Naive thymus-derived CD8-positive, alpha-beta T cell (primary cell): ENCODE measurements at regions not wholly inside any gene's neighbourhood (a gene's known extent, or its start where the extent isn't known, plus 50 kb on each side); places are given as distances from the start of the nearest gene placed in this dataset.

Experiments used
- ATAC-seq, 2 donors: fragments of 150-1000 bp; cut with Tn5 transposase in 1 of 2; sonication (Bioruptor Pico), chemical (Tn5 transposase) in 1 of 2; 1 replicate in 1 of 2; 2 replicates in 1 of 2; pipeline ENCODE4 v1.10.0; 2021; ENCODE audit warnings: mild to moderate bottlenecking in 2 of 2, moderate library complexity in 2 of 2
- POLR2A ChIA-PET: fragments of 350-600 bp; sonication (Branson Sonifier 250); formaldehyde crosslinking; loops from one replicate; lab custom pipeline; 2021; ENCODE audit warnings: antibody characterized with exemption; lab: Charles Lee
- DNase-seq, 10 donors: peaks; one replicate each; pipeline versions ENCODE4 v3.0.0 to v3.0.0-alpha.2; 2020 to 2022
- H3K27ac Mint-ChIP-seq, 10 donors: one replicate each; pipeline ENCODE4 v1.8.0; 2020 to 2022; ENCODE audit warnings: mild to moderate bottlenecking in 10 of 10, mixed read lengths in 10 of 10, moderate library complexity in 4 of 10, inconsistent platforms in 1 of 10
- H3K27me3 Mint-ChIP-seq, 5 donors: one replicate each; pipeline ENCODE4 v1.8.0; 2021 to 2022; ENCODE audit warnings: mixed read lengths in 5 of 5
- H3K36me3 Mint-ChIP-seq, 3 donors: one replicate each; pipeline ENCODE4 v1.8.0; 2020 to 2022; ENCODE audit warnings: mixed read lengths in 3 of 3, mild to moderate bottlenecking in 2 of 3, inconsistent platforms in 1 of 3
- H3K4me1 Mint-ChIP-seq, 4 donors: one replicate each; pipeline ENCODE4 v1.8.0; 2021 to 2022; ENCODE audit warnings: mixed read lengths in 4 of 4
- H3K4me3 Mint-ChIP-seq, 10 donors: one replicate each; pipeline ENCODE4 v1.8.0; 2020 to 2022; ENCODE audit warnings: mild to moderate bottlenecking in 10 of 10, mixed read lengths in 10 of 10, moderate library complexity in 6 of 10, inconsistent platforms in 1 of 10
- H3K9me3 Mint-ChIP-seq, 9 donors: one replicate each; pipeline ENCODE4 v1.8.0; 2020 to 2022; ENCODE audit warnings: mixed read lengths in 9 of 9, mild to moderate bottlenecking in 3 of 9, inconsistent platforms in 1 of 9, moderate library complexity in 1 of 9

GRCh38 chr10:2464483-2464882 lies 602.9 kb upstream of the PFKP start:
- H3K27me3 Mint-ChIP-seq = peaks cover 0 to 15% (median 4%) of the 10 kb centered on the region in 5 donors
- H3K36me3 Mint-ChIP-seq = peaks cover 0 to 8% (median 0%) of the 10 kb centered on the region in 3 donors
- H3K4me1 Mint-ChIP-seq = no peaks in the 10 kb centered on the region
- H3K9me3 Mint-ChIP-seq = peaks cover 0 to 40% (median 13%) of the 10 kb centered on the region in 9 donors
- POLR2A ChIA-PET = no interaction called here
- H3K27ac Mint-ChIP-seq = no peak overlapping the region
- ATAC-seq = no peak
- DNase-seq = no peak
- H3K4me3 Mint-ChIP-seq = no peak overlapping the region

DNA sequence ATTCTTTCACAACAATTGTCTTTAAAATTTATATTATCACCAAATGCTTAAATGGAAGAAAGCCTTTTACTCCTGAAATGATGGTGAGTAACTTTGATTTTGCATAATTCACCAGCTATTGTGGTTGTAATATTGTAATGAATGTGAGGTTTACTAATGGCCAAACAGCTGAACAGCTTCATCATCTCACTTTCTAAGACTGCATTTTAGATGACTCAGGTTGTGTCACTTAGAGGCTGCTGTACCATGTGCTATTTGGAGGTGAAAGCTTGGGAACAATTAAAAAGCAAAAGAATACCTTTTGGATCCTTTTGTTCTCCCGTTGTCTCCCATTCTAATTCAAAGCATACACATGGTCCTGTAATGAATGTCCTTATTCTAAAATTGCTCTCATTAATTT lies 604.0 kb upstream of the PFKP start:
- DNase-seq = no peak
- Mint-ChIP-seq H3K4me1 (no peaks in the 10 kb centered on the region), H3K27ac (no peak overlapping the region), H3K4me3 (no peak overlapping the region), H3K9me3 (peaks cover 0 to 40% (median 15%) of the 10 kb centered on the region in 9 donors), H3K27me3 (peaks cover 0 to 15% (median 3%) of the 10 kb centered on the region in 5 donors), H3K36me3 (peaks cover 0 to 8% (median 0%) of the 10 kb centered on the region in 3 donors)
- no peak for ATAC-seq
- POLR2A ChIA-PET = no interaction called here

DNA sequence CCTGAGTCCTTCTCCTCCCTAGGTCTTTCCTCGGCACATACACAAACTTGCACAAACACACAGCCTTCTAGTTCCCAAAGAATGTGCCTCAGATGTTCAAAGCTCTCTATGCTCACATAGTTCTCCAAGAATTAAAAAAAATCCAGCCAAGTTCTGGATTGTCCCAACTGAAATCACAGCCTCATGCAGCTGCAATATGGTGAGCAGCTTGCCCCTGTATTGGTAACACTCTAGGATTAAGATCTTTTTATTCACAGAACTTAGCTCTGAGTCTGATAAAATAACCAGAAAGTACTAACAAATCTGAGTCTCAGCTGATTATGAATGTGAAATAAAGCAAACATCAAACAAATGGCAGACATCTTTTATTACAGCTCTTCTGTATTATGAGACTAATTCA lies 604.8 kb upstream of the PFKP start:
- peaks cover 0 to 8% (median 0%) of the 10 kb centered on the region in 3 donors for H3K36me3 Mint-ChIP-seq
- peaks cover 0 to 13% (median 3%) of the 10 kb centered on the region in 5 donors for H3K27me3 Mint-ChIP-seq
- H3K9me3 Mint-ChIP-seq = peaks cover 0 to 40% (median 15%) of the 10 kb centered on the region in 9 donors
- POLR2A ChIA-PET = no interaction called here
- DNase-seq = no peak
- ATAC-seq = no peak
- H3K4me3 Mint-ChIP-seq = no peak overlapping the region
- no peaks in the 10 kb centered on the region for H3K4me1 Mint-ChIP-seq
- no peak overlapping the region for H3K27ac Mint-ChIP-seq

DNA sequence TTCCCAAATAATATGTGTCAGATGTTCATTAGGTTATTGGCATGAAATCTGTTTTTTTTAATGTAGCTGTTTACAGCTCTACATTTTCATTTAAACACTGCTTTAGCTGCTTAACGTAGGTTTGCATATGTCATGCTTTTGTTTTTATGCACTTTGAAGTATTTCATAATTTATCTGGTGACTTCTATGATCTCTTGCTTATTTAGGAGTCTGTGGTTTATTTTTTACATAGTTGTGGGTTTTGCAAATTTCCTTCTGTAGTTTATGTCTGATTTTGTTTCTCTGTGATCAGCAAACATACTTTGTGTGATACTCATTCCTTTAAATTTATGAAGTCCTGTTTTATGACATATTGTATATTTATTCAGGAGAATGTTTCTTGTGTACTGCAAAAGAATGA lies 606.5 kb upstream of the PFKP start:
- no peak overlapping the region for H3K27ac Mint-ChIP-seq
- POLR2A ChIA-PET = no interaction called here

GRCh38 chr10:2459713-2460112 lies 607.6 kb upstream of the PFKP start:
- H3K27me3 Mint-ChIP-seq = peaks cover 0 to 6% (median 0%) of the 10 kb centered on the region in 5 donors
- H3K27ac Mint-ChIP-seq = no peak overlapping the region
- DNase-seq = no peak

More for the DNA sequence above, 606.5 kb upstream of the PFKP start:
- Mint-ChIP-seq H3K4me1 (no peaks in the 10 kb centered on the region), H3K36me3 (peaks cover 0 to 8% (median 0%) of the 10 kb centered on the region in 3 donors), H3K4me3 (no peak overlapping the region), H3K9me3 (peaks cover 0 to 37% (median 11%) of the 10 kb centered on the region in 9 donors), H3K27me3 (peaks cover 0 to 12% (median 0%) of the 10 kb centered on the region in 5 donors)
- no peak for ATAC-seq
- no peak for DNase-seq

GRCh38 chr10:2456834-2457233 lies 610.5 kb upstream of the PFKP start:
- no peak overlapping the region for H3K4me3 Mint-ChIP-seq
- POLR2A ChIA-PET = no interaction called here
- DNase-seq = no peak
- peaks cover 0 to 6% (median 0%) of the 10 kb centered on the region in 5 donors for H3K27me3 Mint-ChIP-seq
- no peak overlapping the region for H3K27ac Mint-ChIP-seq
- H3K9me3 Mint-ChIP-seq = peaks cover 0 to 20% (median 7%) of the 10 kb centered on the region in 9 donors
- ATAC-seq = no peak
- peaks cover 0 to 5% (median 0%) of the 10 kb centered on the region in 3 donors for H3K36me3 Mint-ChIP-seq
- H3K4me1 Mint-ChIP-seq = no peaks in the 10 kb centered on the region

More at GRCh38 chr10:2459713-2460112, 607.6 kb upstream of the PFKP start:
- POLR2A ChIA-PET = no interaction called here
- peaks cover 0 to 28% (median 7%) of the 10 kb centered on the region in 9 donors for H3K9me3 Mint-ChIP-seq
- no peak for ATAC-seq
- H3K36me3 Mint-ChIP-seq = peaks cover 0 to 5% (median 0%) of the 10 kb centered on the region in 3 donors
- no peaks in the 10 kb centered on the region for H3K4me1 Mint-ChIP-seq
- H3K4me3 Mint-ChIP-seq = no peak overlapping the region

GRCh38 chr10:2445370-2445769 lies 622.0 kb upstream of the PFKP start:
- DNase-seq (no peak), ATAC-seq (no peak)
- Mint-ChIP-seq H3K4me3 (no peak overlapping the region), H3K9me3 (peaks cover 0 to 18% (median 4%) of the 10 kb centered on the region in 9 donors), H3K4me1 (no peaks in the 10 kb centered on the region), H3K36me3 (no peaks in the 10 kb centered on the region), H3K27me3 (peaks cover 0 to 7% (median 0%) of the 10 kb centered on the region in 5 donors), H3K27ac (no peak overlapping the region)
- POLR2A ChIA-PET = no interaction called here

DNA sequence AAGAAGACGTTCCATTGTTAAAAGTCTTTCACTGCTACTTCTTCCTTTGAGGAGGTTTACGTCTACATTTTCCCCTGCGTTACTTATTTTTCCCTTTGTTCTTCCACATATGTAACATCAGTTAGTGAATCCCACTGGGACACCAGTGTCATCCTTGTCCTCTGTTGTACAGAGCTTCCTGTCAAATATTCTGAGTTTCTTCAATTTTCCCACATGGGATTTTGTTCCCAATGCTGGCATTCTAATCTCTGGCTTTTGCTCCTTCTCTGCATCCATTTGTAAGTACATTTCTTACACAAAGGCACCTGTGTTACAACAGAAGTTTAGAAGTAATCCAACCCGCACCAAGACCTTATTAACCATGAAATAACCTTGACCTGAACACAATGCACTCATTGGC lies 627.4 kb upstream of the PFKP start:
- POLR2A ChIA-PET = no interaction called here
- Mint-ChIP-seq H3K36me3 (no peaks in the 10 kb centered on the region), H3K27me3 (peaks cover 0 to 5% (median 3%) of the 10 kb centered on the region in 5 donors), H3K9me3 (peaks cover 0 to 13% (median 2%) of the 10 kb centered on the region in 9 donors), H3K27ac (no peak overlapping the region), H3K4me1 (no peaks in the 10 kb centered on the region), H3K4me3 (no peak overlapping the region)
- ATAC-seq (no peak), DNase-seq (no peak)

- no peak for DNase-seq
- H3K36me3 Mint-ChIP-seq = no peaks in the 10 kb centered on the region
- H3K4me3 Mint-ChIP-seq = no peak overlapping the region
- H3K9me3 Mint-ChIP-seq = peaks cover 0 to 19% (median 4%) of the 10 kb centered on the region in 9 donors
- no peak for ATAC-seq
- H3K27me3 Mint-ChIP-seq = peaks cover 0 to 5% (median 3%) of the 10 kb centered on the region in 5 donors
- no peak overlapping the region for H3K27ac Mint-ChIP-seq
- POLR2A ChIA-PET = no interaction called here
- no peaks in the 10 kb centered on the region for H3K4me1 Mint-ChIP-seq
These were observed 628.3 kb upstream of the PFKP start for GRCh38 chr10:2439000-2439399.

GRCh38 chr10:2438248-2438939 lies 629.0 kb upstream of the PFKP start:
- DNase-seq = no peak
- H3K4me1 Mint-ChIP-seq = no peaks in the 10 kb centered on the region
- peaks cover 0 to 19% (median 4%) of the 10 kb centered on the region in 9 donors for H3K9me3 Mint-ChIP-seq
- H3K27ac Mint-ChIP-seq = no peak overlapping the region
- no peak for ATAC-seq
- H3K27me3 Mint-ChIP-seq = peaks cover 0 to 5% (median 3%) of the 10 kb centered on the region in 5 donors
- POLR2A ChIA-PET = no interaction called here
- H3K36me3 Mint-ChIP-seq = no peaks in the 10 kb centered on the region
- no peak overlapping the region for H3K4me3 Mint-ChIP-seq

GRCh38 chr10:2436933-2437332 lies 630.4 kb upstream of the PFKP start:
- no peak for DNase-seq
- peaks cover 0 to 5% (median 3%) of the 10 kb centered on the region in 5 donors for H3K27me3 Mint-ChIP-seq
- H3K36me3 Mint-ChIP-seq = no peaks in the 10 kb centered on the region
- no peaks in the 10 kb centered on the region for H3K4me1 Mint-ChIP-seq
- ATAC-seq = no peak
- POLR2A ChIA-PET = no interaction called here
- peaks cover 0 to 11% (median 4%) of the 10 kb centered on the region in 9 donors for H3K9me3 Mint-ChIP-seq
- no peak overlapping the region for H3K27ac Mint-ChIP-seq
- H3K4me3 Mint-ChIP-seq = no peak overlapping the region

DNA sequence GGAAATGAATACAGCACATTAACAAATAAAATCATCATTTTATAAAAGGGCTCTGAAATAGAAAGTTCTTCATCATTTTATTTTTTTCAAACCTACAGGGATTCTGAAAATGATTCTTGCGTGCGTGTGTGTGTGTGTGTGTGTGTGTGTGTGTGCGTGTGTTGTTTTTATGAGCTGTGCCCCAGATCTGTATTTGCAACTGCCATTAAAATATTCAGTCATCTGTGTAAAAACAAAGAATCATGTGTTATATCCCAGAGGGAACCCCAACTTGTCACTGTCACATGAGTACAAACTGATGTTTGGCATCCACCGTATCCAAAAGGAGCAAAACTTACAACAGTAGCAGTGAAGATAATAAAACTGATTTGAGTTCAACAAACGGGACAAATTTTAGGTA lies 635.4 kb upstream of the PFKP start:
- Mint-ChIP-seq H3K4me1 (no peaks in the 10 kb centered on the region), H3K4me3 (no peak overlapping the region), H3K36me3 (no peaks in the 10 kb centered on the region), H3K9me3 (peaks cover 0 to 21% (median 2%) of the 10 kb centered on the region in 9 donors), H3K27me3 (peaks cover 0 to under 1% (median 0%) of the 10 kb centered on the region in 5 donors), H3K27ac (no peak overlapping the region)
- ATAC-seq = no peak
- DNase-seq = no peak
- POLR2A ChIA-PET = no interaction called here

GRCh38 chr10:2427412-2427811 lies 639.9 kb upstream of the PFKP start:
- POLR2A ChIA-PET = no interaction called here
- H3K27me3 Mint-ChIP-seq = peaks cover 0 to 7% (median 4%) of the 10 kb centered on the region in 5 donors
- H3K27ac Mint-ChIP-seq = no peak overlapping the region
- H3K4me3 Mint-ChIP-seq = no peak overlapping the region
- ATAC-seq (no peak), DNase-seq (no peak)
- no peaks in the 10 kb centered on the region for H3K4me1 Mint-ChIP-seq
- H3K36me3 Mint-ChIP-seq = no peaks in the 10 kb centered on the region
- H3K9me3 Mint-ChIP-seq = peaks cover 0 to 10% (median 0%) of the 10 kb centered on the region in 9 donors
